H1 (cell line): ENCODE measurements at regions not wholly inside any gene's neighbourhood (a gene's known extent, or its start where the extent isn't known, plus 50 kb on each side); places are given as distances from the start of the nearest gene placed in this dataset.

Source experiments
- CBX8 ChIP-seq: fragments of 300-800, 300-1000 bp; sonication (generic); IDR thresholded peaks from 2 replicates; pipeline ENCODE4 v1.7.1; 2016; ENCODE audit warnings: low read depth, low read length, borderline replicate concordance
- CHD1 ChIP-seq: IDR thresholded peaks from 2 replicates; pipeline ENCODE4 v1.6.1; 2012; ENCODE audit warnings: low read depth, low read length, improper control_type of control experiment
- EGR1 ChIP-seq: IDR thresholded peaks from 2 replicates; pipeline ENCODE4 v1.6.1; 2011; ENCODE audit warnings: low read depth, low read length, borderline replicate concordance
- KDM5A ChIP-seq: fragments of 200-600 bp; IDR thresholded peaks from 2 replicates; pipeline ENCODE4 v1.7.1; 2012; ENCODE audit warnings: mild to moderate bottlenecking, low read length, inconsistent platforms, mixed read lengths
- MAFK ChIP-seq: IDR thresholded peaks from 2 replicates; pipeline ENCODE4 v1.6.1; 2012; ENCODE audit warnings: low read depth, mild to moderate bottlenecking, improper control_type of control experiment, low read length
- RFX5 ChIP-seq: IDR thresholded peaks from 2 replicates; pipeline ENCODE4 v1.6.1; 2011; ENCODE audit warnings: low read depth, low read length, improper control_type of control experiment, borderline replicate concordance
- RXRA ChIP-seq: IDR thresholded peaks from 2 replicates; pipeline ENCODE4 v1.6.1; 2011; ENCODE audit warnings: low read depth, mild to moderate bottlenecking, low read length, moderate library complexity; ENCODE audit not compliant: insufficient read depth
- SP2 ChIP-seq: IDR thresholded peaks from 2 replicates; pipeline ENCODE4 v1.6.1; 2012; ENCODE audit warnings: mild to moderate bottlenecking, low read length, inconsistent platforms
- SP4 ChIP-seq: IDR thresholded peaks from 2 replicates; pipeline ENCODE4 v1.6.1; 2012; ENCODE audit warnings: low read length, inconsistent platforms
- TBP ChIP-seq: IDR thresholded peaks from 2 replicates; pipeline ENCODE4 v1.6.1; 2011; ENCODE audit warnings: low read depth, low read length, improper control_type of control experiment
- TEAD4 ChIP-seq: IDR thresholded peaks from 2 replicates; pipeline ENCODE4 v1.6.1; 2012; ENCODE audit warnings: low read depth, low read length, inconsistent platforms, mixed read lengths
- TF ChIP-seq, protein P1 (sequence below): fragments of 300-600 bp; sonication (generic); IDR thresholded peaks from 2 replicates; pipeline ENCODE4 v1.7.1; 2012; ENCODE audit warnings: low read length, moderate library complexity, mild to moderate bottlenecking, inconsistent platforms; ENCODE audit not compliant: insufficient replicate concordance
- TF ChIP-seq, protein P2 (sequence below): IDR thresholded peaks from 2 replicates; pipeline ENCODE4 v1.6.1; 2011; ENCODE audit warnings: low read length, improper control_type of control experiment

DNA sequence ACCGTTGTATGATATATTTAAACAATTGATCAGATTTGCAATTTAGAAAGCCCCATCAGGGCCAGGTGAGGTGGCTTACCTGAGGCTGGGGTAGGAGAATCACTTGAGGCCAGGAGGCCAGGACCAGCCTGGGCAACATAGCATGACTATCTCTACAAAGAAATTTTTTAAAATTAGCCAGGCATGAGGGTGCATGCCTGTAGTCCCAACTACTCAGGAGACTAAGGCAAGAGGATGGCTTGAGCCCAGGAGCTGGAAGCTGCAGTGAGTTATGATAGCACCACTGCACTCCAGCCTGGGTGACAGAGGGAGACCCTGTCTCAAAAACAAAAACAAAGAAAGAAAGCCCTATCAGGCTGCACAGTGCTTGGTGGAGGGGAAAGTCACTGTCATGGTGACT is 159.9 kb upstream of the RAB4A start (continued):
- TF ChIP-seq, protein P1, sequence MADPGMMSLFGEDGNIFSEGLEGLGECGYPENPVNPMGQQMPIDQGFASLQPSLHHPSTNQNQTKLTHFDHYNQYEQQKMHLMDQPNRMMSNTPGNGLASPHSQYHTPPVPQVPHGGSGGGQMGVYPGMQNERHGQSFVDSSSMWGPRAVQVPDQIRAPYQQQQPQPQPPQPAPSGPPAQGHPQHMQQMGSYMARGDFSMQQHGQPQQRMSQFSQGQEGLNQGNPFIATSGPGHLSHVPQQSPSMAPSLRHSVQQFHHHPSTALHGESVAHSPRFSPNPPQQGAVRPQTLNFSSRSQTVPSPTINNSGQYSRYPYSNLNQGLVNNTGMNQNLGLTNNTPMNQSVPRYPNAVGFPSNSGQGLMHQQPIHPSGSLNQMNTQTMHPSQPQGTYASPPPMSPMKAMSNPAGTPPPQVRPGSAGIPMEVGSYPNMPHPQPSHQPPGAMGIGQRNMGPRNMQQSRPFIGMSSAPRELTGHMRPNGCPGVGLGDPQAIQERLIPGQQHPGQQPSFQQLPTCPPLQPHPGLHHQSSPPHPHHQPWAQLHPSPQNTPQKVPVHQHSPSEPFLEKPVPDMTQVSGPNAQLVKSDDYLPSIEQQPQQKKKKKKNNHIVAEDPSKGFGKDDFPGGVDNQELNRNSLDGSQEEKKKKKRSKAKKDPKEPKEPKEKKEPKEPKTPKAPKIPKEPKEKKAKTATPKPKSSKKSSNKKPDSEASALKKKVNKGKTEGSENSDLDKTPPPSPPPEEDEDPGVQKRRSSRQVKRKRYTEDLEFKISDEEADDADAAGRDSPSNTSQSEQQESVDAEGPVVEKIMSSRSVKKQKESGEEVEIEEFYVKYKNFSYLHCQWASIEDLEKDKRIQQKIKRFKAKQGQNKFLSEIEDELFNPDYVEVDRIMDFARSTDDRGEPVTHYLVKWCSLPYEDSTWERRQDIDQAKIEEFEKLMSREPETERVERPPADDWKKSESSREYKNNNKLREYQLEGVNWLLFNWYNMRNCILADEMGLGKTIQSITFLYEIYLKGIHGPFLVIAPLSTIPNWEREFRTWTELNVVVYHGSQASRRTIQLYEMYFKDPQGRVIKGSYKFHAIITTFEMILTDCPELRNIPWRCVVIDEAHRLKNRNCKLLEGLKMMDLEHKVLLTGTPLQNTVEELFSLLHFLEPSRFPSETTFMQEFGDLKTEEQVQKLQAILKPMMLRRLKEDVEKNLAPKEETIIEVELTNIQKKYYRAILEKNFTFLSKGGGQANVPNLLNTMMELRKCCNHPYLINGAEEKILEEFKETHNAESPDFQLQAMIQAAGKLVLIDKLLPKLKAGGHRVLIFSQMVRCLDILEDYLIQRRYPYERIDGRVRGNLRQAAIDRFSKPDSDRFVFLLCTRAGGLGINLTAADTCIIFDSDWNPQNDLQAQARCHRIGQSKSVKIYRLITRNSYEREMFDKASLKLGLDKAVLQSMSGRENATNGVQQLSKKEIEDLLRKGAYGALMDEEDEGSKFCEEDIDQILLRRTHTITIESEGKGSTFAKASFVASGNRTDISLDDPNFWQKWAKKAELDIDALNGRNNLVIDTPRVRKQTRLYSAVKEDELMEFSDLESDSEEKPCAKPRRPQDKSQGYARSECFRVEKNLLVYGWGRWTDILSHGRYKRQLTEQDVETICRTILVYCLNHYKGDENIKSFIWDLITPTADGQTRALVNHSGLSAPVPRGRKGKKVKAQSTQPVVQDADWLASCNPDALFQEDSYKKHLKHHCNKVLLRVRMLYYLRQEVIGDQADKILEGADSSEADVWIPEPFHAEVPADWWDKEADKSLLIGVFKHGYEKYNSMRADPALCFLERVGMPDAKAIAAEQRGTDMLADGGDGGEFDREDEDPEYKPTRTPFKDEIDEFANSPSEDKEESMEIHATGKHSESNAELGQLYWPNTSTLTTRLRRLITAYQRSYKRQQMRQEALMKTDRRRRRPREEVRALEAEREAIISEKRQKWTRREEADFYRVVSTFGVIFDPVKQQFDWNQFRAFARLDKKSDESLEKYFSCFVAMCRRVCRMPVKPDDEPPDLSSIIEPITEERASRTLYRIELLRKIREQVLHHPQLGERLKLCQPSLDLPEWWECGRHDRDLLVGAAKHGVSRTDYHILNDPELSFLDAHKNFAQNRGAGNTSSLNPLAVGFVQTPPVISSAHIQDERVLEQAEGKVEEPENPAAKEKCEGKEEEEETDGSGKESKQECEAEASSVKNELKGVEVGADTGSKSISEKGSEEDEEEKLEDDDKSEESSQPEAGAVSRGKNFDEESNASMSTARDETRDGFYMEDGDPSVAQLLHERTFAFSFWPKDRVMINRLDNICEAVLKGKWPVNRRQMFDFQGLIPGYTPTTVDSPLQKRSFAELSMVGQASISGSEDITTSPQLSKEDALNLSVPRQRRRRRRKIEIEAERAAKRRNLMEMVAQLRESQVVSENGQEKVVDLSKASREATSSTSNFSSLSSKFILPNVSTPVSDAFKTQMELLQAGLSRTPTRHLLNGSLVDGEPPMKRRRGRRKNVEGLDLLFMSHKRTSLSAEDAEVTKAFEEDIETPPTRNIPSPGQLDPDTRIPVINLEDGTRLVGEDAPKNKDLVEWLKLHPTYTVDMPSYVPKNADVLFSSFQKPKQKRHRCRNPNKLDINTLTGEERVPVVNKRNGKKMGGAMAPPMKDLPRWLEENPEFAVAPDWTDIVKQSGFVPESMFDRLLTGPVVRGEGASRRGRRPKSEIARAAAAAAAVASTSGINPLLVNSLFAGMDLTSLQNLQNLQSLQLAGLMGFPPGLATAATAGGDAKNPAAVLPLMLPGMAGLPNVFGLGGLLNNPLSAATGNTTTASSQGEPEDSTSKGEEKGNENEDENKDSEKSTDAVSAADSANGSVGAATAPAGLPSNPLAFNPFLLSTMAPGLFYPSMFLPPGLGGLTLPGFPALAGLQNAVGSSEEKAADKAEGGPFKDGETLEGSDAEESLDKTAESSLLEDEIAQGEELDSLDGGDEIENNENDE, result no peak
- TF ChIP-seq EGR1 (no peak), MAFK (no peak), CHD1 (no peak), SP4 (no peak), RFX5 (no peak), TEAD4 (no peak), TBP (no peak), RXRA (no peak), KDM5A (no peak), SP2 (no peak), CBX8 (no peak)
- TF ChIP-seq, protein P2, sequence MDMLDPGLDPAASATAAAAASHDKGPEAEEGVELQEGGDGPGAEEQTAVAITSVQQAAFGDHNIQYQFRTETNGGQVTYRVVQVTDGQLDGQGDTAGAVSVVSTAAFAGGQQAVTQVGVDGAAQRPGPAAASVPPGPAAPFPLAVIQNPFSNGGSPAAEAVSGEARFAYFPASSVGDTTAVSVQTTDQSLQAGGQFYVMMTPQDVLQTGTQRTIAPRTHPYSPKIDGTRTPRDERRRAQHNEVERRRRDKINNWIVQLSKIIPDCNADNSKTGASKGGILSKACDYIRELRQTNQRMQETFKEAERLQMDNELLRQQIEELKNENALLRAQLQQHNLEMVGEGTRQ, result no peak
